ENCODE measurements at regions not wholly inside any gene's neighbourhood (a gene's known extent, or its start where the extent isn't known, plus 50 kb on each side); places are given as distances from the start of the nearest gene placed in this dataset.

- Mint-ChIP-seq H3K27ac (no peak overlapping the region), H3K4me1 (peaks cover 6% of the 10 kb centered on the region), H3K36me3 (no peaks in the 10 kb centered on the region), H3K27me3 (peaks cover 73% of the 10 kb centered on the region), H3K4me3 (no peak overlapping the region), H3K9me3 (no peaks in the 10 kb centered on the region)
- no peak for ATAC-seq
Measured at GRCh38 chr17:73738751-73739575, 94.7 kb upstream of the SDK2 start.

DNA sequence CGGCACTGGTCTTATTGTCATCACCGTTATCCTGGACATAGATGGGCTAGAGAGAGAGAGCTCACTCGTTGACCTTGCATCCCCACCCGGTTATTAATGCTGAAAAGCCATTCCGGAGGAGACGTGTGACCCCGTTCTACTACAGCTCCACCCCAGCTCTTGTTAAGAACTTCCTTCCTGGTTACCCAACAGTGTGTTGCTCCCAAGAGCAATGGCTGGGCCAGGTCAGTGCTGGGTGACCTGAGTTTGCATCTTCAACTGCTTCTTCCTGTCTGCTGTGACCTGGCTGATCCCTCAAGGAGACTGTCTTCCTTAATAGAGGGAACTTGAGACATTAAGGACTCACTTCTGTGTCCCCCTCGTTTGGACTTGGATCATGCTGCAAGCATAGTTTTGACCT is 96.1 kb upstream of the SDK2 start:
- Mint-ChIP-seq H3K4me1 (peaks cover 10% of the 10 kb centered on the region), H3K27ac (no peak overlapping the region), H3K9me3 (no peaks in the 10 kb centered on the region), H3K36me3 (no peaks in the 10 kb centered on the region), H3K4me3 (no peak overlapping the region), H3K27me3 (peaks cover 82% of the 10 kb centered on the region)
- no peak for ATAC-seq

GRCh38 chr17:73742948-73743381 is 98.7 kb upstream of the SDK2 start:
- peaks cover 91% of the 10 kb centered on the region for H3K27me3 Mint-ChIP-seq
- no peak overlapping the region for H3K27ac Mint-ChIP-seq
- H3K4me1 Mint-ChIP-seq, result peaks cover 10% of the 10 kb centered on the region
- no peak for ATAC-seq
- no peak overlapping the region for H3K4me3 Mint-ChIP-seq
- no peaks in the 10 kb centered on the region for H3K9me3 Mint-ChIP-seq
- no peaks in the 10 kb centered on the region for H3K36me3 Mint-ChIP-seq

- ATAC-seq, result no peak
- no peaks in the 10 kb centered on the region for H3K36me3 Mint-ChIP-seq
- H3K27me3 Mint-ChIP-seq, result peaks cover 91% of the 10 kb centered on the region
- H3K4me1 Mint-ChIP-seq, result peaks cover 10% of the 10 kb centered on the region
- H3K4me3 Mint-ChIP-seq, result no peak overlapping the region
- H3K27ac Mint-ChIP-seq, result no peak overlapping the region
- no peaks in the 10 kb centered on the region for H3K9me3 Mint-ChIP-seq
Measured at GRCh38 chr17:73743518-73744201, 99.4 kb upstream of the SDK2 start.

DNA sequence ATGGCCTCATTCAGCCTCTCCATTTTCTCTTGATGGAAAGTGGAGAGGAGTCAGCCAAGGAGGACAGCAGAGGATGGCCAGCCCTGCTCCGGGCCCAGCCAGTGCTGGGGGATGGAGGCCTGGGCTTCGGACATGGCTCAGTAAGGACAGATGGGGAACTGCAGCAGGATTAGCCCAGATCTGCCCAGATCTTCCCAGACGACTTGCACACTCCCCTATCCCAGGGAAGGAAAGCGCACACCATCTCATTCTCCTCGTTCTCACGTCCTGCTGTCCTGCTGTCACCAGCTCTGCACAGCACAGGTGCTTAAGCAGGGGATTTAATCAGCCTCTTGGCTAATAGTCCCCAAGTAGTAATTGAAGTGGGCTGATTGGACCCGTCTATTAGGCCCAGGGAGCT is 100.2 kb upstream of the SDK2 start:
- Mint-ChIP-seq H3K27ac (no peak overlapping the region), H3K4me1 (peaks cover 10% of the 10 kb centered on the region), H3K27me3 (peaks cover 88% of the 10 kb centered on the region), H3K36me3 (no peaks in the 10 kb centered on the region), H3K9me3 (no peaks in the 10 kb centered on the region), H3K4me3 (no peak overlapping the region)
- ATAC-seq, result no peak

- Mint-ChIP-seq H3K27me3 (peaks cover 67% of the 10 kb centered on the region), H3K9me3 (no peaks in the 10 kb centered on the region), H3K4me3 (no peak overlapping the region), H3K27ac (no peak overlapping the region), H3K4me1 (peaks cover 10% of the 10 kb centered on the region), H3K36me3 (no peaks in the 10 kb centered on the region)
- no peak for ATAC-seq
Measured at GRCh38 chr17:73746314-73747073, 102.2 kb upstream of the SDK2 start.

- H3K36me3 Mint-ChIP-seq, result no peaks in the 10 kb centered on the region
- no peak for ATAC-seq
- peaks cover 58% of the 10 kb centered on the region for H3K27me3 Mint-ChIP-seq
- H3K9me3 Mint-ChIP-seq, result no peaks in the 10 kb centered on the region
- no peak overlapping the region for H3K27ac Mint-ChIP-seq
- peaks cover 10% of the 10 kb centered on the region for H3K4me1 Mint-ChIP-seq
- H3K4me3 Mint-ChIP-seq, result no peak overlapping the region
Measured at GRCh38 chr17:73747221-73748002, 103.2 kb upstream of the SDK2 start.

DNA sequence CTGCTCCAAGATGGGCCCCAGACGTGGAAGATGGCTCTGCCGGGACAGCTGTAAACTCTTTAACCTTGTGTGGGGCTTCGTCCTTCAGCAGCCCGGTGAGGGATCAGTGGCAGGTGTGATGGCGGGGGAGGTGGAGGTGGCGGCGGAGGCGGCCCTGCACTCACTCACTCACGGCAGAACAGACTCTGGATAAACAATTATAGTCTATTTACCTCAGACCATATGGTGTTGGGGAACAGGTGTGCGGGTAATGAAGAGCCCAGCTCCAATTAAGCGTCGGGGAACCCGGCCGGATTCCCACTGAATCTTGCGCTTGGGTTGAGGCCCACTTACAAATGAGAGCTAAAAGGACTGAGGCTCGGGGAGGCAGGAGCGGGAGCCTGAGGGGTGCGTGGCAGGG is 104.3 kb upstream of the SDK2 start:
- Mint-ChIP-seq H3K4me1 (peaks cover 9% of the 10 kb centered on the region), H3K4me3 (no peak overlapping the region), H3K27ac (no peak overlapping the region), H3K9me3 (no peaks in the 10 kb centered on the region), H3K27me3 (peaks cover 52% of the 10 kb centered on the region), H3K36me3 (no peaks in the 10 kb centered on the region)
- no peak for ATAC-seq

DNA sequence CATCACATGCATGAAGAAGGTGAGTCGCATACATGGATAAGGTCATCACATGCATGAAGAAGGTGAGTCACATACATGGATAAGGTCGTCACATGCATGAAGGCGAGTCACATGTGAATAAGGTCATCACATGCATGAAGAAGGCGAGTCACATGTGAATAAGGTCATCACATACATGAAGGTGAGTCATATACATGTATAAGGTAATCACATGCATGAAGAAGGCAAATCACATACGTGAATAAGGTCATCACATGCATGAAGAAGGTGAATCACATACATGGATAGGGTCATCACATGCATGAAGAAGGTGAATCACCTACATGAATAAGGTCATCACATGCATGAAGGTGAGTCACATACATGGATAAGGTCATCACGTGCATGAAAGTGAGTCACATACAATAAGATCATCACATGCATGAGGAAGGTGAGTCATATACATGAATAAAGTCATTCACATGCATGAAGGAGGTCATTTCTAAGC is 105.1 kb upstream of the SDK2 start:
- no peak overlapping the region for H3K27ac Mint-ChIP-seq
- no peak for ATAC-seq
- no peaks in the 10 kb centered on the region for H3K9me3 Mint-ChIP-seq
- H3K4me1 Mint-ChIP-seq, result no peaks in the 10 kb centered on the region
- H3K4me3 Mint-ChIP-seq, result no peak overlapping the region
- H3K27me3 Mint-ChIP-seq, result peaks cover 43% of the 10 kb centered on the region
- no peaks in the 10 kb centered on the region for H3K36me3 Mint-ChIP-seq

DNA sequence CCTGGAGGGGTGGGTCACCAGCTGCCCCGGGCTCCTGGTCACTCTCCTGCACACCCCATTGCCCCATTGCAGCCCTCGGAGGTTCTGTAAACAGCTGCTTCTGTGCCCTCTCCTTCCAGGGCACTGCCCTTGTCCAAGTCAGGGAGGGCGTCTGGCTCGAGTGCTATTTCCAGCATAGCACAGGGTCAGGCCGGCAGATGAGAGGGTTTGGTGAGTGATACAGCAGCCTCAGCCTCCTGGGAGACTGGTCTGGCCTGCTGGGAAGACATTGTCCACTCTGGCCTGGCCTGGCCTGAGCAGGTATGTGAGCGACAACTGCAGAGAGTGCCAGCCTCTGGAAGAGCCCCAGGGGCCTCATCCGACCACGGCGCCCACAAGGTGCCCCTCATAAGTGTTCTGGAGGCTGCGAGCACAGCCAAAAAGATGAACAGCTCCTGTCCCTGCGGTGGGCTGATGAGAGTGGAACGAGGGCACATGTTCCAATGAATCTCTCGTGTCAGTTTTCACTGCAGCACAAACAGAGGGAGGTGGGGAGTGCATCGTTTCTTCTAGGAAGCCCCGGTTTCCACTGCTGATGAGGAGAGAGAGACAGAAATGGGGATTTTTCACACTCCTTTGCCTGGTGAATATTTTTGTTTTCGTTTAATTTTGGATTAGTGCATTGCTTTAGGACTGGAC is 105.8 kb upstream of the SDK2 start:
- Mint-ChIP-seq H3K27me3 (peaks cover 36% of the 10 kb centered on the region), H3K36me3 (no peaks in the 10 kb centered on the region), H3K27ac (no peak overlapping the region), H3K4me1 (no peaks in the 10 kb centered on the region), H3K4me3 (no peak overlapping the region), H3K9me3 (no peaks in the 10 kb centered on the region)
- ATAC-seq, result no peak

GRCh38 chr17:73750975-73751374 is 106.7 kb upstream of the SDK2 start:
- Mint-ChIP-seq H3K9me3 (no peaks in the 10 kb centered on the region), H3K4me3 (no peak overlapping the region), H3K27ac (no peak overlapping the region), H3K4me1 (no peaks in the 10 kb centered on the region), H3K27me3 (peaks cover 31% of the 10 kb centered on the region), H3K36me3 (no peaks in the 10 kb centered on the region)
- ATAC-seq, result no peak

GRCh38 chr17:73753751-73754496 is 109.7 kb upstream of the SDK2 start:
- H3K4me3 Mint-ChIP-seq, result no peak overlapping the region
- H3K4me1 Mint-ChIP-seq, result peaks cover 7% of the 10 kb centered on the region
- H3K36me3 Mint-ChIP-seq, result no peaks in the 10 kb centered on the region
- peaks cover 4% of the 10 kb centered on the region for H3K9me3 Mint-ChIP-seq
- no peak overlapping the region for H3K27ac Mint-ChIP-seq
- ATAC-seq, result no peak
- H3K27me3 Mint-ChIP-seq, result peaks cover 1% of the 10 kb centered on the region

DNA sequence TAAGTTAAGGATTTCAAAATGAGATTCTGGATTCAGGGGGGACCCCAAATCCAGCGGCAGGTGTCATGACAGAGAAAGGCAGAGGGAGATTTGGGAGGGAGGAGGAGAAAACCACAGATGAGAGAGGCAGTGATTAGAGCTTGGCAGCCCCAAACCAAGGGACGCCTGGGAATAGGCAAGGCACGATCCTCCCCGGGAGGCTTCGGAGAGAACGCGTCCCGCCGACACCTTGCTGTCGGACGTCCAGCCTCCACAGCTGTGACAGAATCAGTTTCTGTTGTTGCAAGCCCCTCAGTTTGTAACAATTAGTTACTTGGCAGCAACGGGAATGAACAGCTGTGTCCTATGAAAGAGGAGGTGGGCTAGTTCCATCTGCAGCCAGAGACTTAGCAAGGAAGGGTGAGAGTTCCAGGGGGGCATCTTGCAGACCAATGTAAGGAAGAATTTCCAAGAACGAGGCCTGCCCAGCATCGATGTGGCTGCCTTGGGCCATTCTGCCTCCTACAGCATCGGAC is 110.7 kb upstream of the SDK2 start:
- Mint-ChIP-seq H3K4me3 (no peak overlapping the region), H3K4me1 (peaks cover 7% of the 10 kb centered on the region), H3K27me3 (no peaks in the 10 kb centered on the region), H3K9me3 (peaks cover 4% of the 10 kb centered on the region), H3K27ac (no peak overlapping the region), H3K36me3 (no peaks in the 10 kb centered on the region)
- no peak for ATAC-seq

GRCh38 chr17:73757420-73757819 is 113.2 kb upstream of the SDK2 start:
- ATAC-seq, result no peak
- Mint-ChIP-seq H3K27me3 (peaks cover 8% of the 10 kb centered on the region), H3K9me3 (peaks cover 4% of the 10 kb centered on the region), H3K4me3 (no peak overlapping the region), H3K36me3 (no peaks in the 10 kb centered on the region), H3K4me1 (peaks cover 7% of the 10 kb centered on the region), H3K27ac (no peak overlapping the region)
